Activated CD4-positive, CD25-positive, alpha-beta regulatory T cell treated with anti-CD3 and anti-CD28 coated beads, Interleukin-2, amount 50 U/mL, for 24 hours (primary cell): ENCODE measurements at regions not wholly inside any gene's neighbourhood (a gene's known extent, or its start where the extent isn't known, plus 50 kb on each side); places are given as distances from the start of the nearest gene placed in this dataset.

Source experiments
- ATAC-seq, 2 donors: fragments of 150-1000 bp; cut with Tn5 transposase; one replicate each; pipeline ENCODE4 v1.10.0; 2021; ENCODE audit warnings: mild to moderate bottlenecking in 1 of 2, moderate library complexity in 1 of 2

- peak in 1 of 2 donors; percentile 36 for ATAC-seq
Measured at GRCh38 chr1:116232989-116233514, 121.9 kb downstream of the MAB21L3 start.

GRCh38 chr1:116234429-116234828 lies 123.2 kb downstream of the MAB21L3 start:
- no peak for ATAC-seq

GRCh38 chr1:116239916-116240315 lies 128.7 kb downstream of the MAB21L3 start:
- no peak for ATAC-seq

- no peak for ATAC-seq
Measured at GRCh38 chr1:116242741-116243140, 130.3 kb upstream of the ATP1A1 start.

GRCh38 chr1:116243333-116244054 lies 129.6 kb upstream of the ATP1A1 start:
- no peak for ATAC-seq

GRCh38 chr1:116246174-116246573 lies 126.9 kb upstream of the ATP1A1 start:
- ATAC-seq = no peak

GRCh38 chr1:116252271-116252670 lies 120.8 kb upstream of the ATP1A1 start:
- ATAC-seq = no peak

- no peak for ATAC-seq
Measured at GRCh38 chr1:116252785-116253184, 120.3 kb upstream of the ATP1A1 start.

- ATAC-seq = no peak
Measured at GRCh38 chr1:116253566-116254382, 119.3 kb upstream of the ATP1A1 start.

- ATAC-seq = no peak
Measured at GRCh38 chr1:116254776-116255175, 118.3 kb upstream of the ATP1A1 start.

GRCh38 chr1:116255486-116256285 lies 117.4 kb upstream of the ATP1A1 start:
- ATAC-seq = no peak

GRCh38 chr1:116256286-116256649 lies 116.8 kb upstream of the ATP1A1 start:
- no peak for ATAC-seq

- ATAC-seq = no peak
Measured at GRCh38 chr1:116256875-116257274, 116.2 kb upstream of the ATP1A1 start.

- ATAC-seq = peak; percentile 77 to 81
Measured at GRCh38 chr1:116257341-116257767, 115.7 kb upstream of the ATP1A1 start.

GRCh38 chr1:116257836-116258235 lies 115.2 kb upstream of the ATP1A1 start:
- no peak for ATAC-seq

- ATAC-seq = no peak
Measured at GRCh38 chr1:116258668-116259419, 114.2 kb upstream of the ATP1A1 start.

- ATAC-seq = no peak
Measured at GRCh38 chr1:116259663-116260062, 113.4 kb upstream of the ATP1A1 start.

- no peak for ATAC-seq
Measured at GRCh38 chr1:116260115-116260514, 112.9 kb upstream of the ATP1A1 start.

GRCh38 chr1:116260621-116261020 lies 112.4 kb upstream of the ATP1A1 start:
- ATAC-seq = no peak

- no peak for ATAC-seq
Measured at GRCh38 chr1:116261227-116261626, 111.8 kb upstream of the ATP1A1 start.

- ATAC-seq = no peak
Measured at GRCh38 chr1:116262207-116262994, 110.6 kb upstream of the ATP1A1 start.
